Parathyroid adenoma (tissue), 2 donors: ENCODE measurements at regions not wholly inside any gene's neighbourhood (a gene's known extent, or its start where the extent isn't known, plus 50 kb on each side); places are given as distances from the start of the nearest gene placed in this dataset.

ENCODE experiments used
- H2AFZ ChIP-seq: fragments of 300-600 bp; sonication (generic); one replicate; pipeline ENCODE4 v1.7.0; 2017; ENCODE audit warnings: antibody characterized with exemption, mild to moderate bottlenecking
- H3K27ac ChIP-seq: fragments of 300-600 bp; sonication (generic); one replicate; pipeline ENCODE4 v1.7.0; 2017
- H3K27me3 ChIP-seq: fragments of 300-600 bp; sonication (generic); one replicate; pipeline ENCODE4 v1.7.0; 2017; ENCODE audit warnings: low read length; ENCODE audit not compliant: control insufficient read depth, insufficient read depth
- H3K36me3 ChIP-seq: fragments of 300-600 bp; sonication (generic); one replicate; pipeline ENCODE4 v1.7.0; 2017; ENCODE audit warnings: low read length; ENCODE audit not compliant: control insufficient read depth, insufficient read depth
- H3K4me1 ChIP-seq: fragments of 300-600 bp; sonication (generic); one replicate; pipeline ENCODE4 v1.7.0; 2017; ENCODE audit warnings: control low read depth
- H3K4me2 ChIP-seq: fragments of 300-600 bp; sonication (generic); one replicate; pipeline ENCODE4 v1.7.0; 2017; ENCODE audit warnings: low read length
- H3K4me3 ChIP-seq: fragments of 300-600 bp; sonication (generic); one replicate; pipeline ENCODE4 v1.7.0; 2017; ENCODE audit warnings: low read depth, low read length
- H3K79me2 ChIP-seq: fragments of 300-600 bp; sonication (generic); one replicate; pipeline ENCODE4 v1.7.0; 2017; ENCODE audit warnings: control low read depth
- H3K9ac ChIP-seq: fragments of 300-600 bp; sonication (generic); one replicate; pipeline ENCODE4 v1.7.0; 2017; ENCODE audit warnings: mild to moderate bottlenecking
- H3K9me3 ChIP-seq: fragments of 300-600 bp; sonication (generic); one replicate; pipeline ENCODE4 v1.7.0; 2017; ENCODE audit warnings: low read length; ENCODE audit not compliant: control insufficient read depth
- CTCF ChIP-seq: fragments of 300-600 bp; sonication (generic); IDR thresholded peaks from one replicate; pipeline ENCODE4 v1.7.0; 2017; ENCODE audit warnings: antibody characterized with exemption, mild to moderate bottlenecking
- donor health status: primary hyperparathyroidism.

GRCh38 chr4:66591968-66592367, 921.7 kb upstream of the EPHA5 start:
- no peak overlapping the region for H2AFZ ChIP-seq
- no peaks in the 10 kb centered on the region for H3K36me3 ChIP-seq
- no peaks in the 10 kb centered on the region for H3K27me3 ChIP-seq
- H3K79me2 ChIP-seq = no peaks in the 10 kb centered on the region
- no peak for TF ChIP-seq CTCF
- H3K4me3 ChIP-seq = no peak overlapping the region
- H3K9ac ChIP-seq = no peak overlapping the region
- H3K4me2 ChIP-seq = no peak overlapping the region
- H3K27ac ChIP-seq = no peak overlapping the region
- no peaks in the 10 kb centered on the region for H3K9me3 ChIP-seq
- no peaks in the 10 kb centered on the region for H3K4me1 ChIP-seq

GRCh38 chr4:66590488-66591215, 920.4 kb upstream of the EPHA5 start:
- Histone ChIP-seq H3K27ac (no peak overlapping the region), H3K4me1 (no peaks in the 10 kb centered on the region), H3K79me2 (no peaks in the 10 kb centered on the region), H3K36me3 (no peaks in the 10 kb centered on the region), H3K4me3 (no peak overlapping the region), H3K9me3 (no peaks in the 10 kb centered on the region), H3K9ac (no peak overlapping the region), H2AFZ (no peak overlapping the region), H3K27me3 (no peaks in the 10 kb centered on the region), H3K4me2 (no peak overlapping the region)
- no peak for TF ChIP-seq CTCF

- no peak for TF ChIP-seq CTCF
- Histone ChIP-seq H3K36me3 (no peaks in the 10 kb centered on the region), H3K9ac (no peak overlapping the region), H3K4me2 (no peak overlapping the region), H3K4me1 (no peaks in the 10 kb centered on the region), H3K9me3 (no peaks in the 10 kb centered on the region), H3K27me3 (no peaks in the 10 kb centered on the region), H2AFZ (no peak overlapping the region), H3K4me3 (no peak overlapping the region), H3K79me2 (no peaks in the 10 kb centered on the region), H3K27ac (no peak overlapping the region)
Observed at GRCh38 chr4:66589183-66589582, 918.9 kb upstream of the EPHA5 start.

GRCh38 chr4:66585767-66586166, 915.5 kb upstream of the EPHA5 start:
- Histone ChIP-seq H3K36me3 (no peaks in the 10 kb centered on the region), H2AFZ (no peak overlapping the region), H3K9ac (no peak overlapping the region), H3K4me3 (no peak overlapping the region), H3K27ac (no peak overlapping the region), H3K4me2 (no peak overlapping the region), H3K4me1 (no peaks in the 10 kb centered on the region), H3K27me3 (no peaks in the 10 kb centered on the region), H3K79me2 (no peaks in the 10 kb centered on the region), H3K9me3 (no peaks in the 10 kb centered on the region)
- no peak for TF ChIP-seq CTCF

GRCh38 chr4:66577922-66578321, 907.6 kb upstream of the EPHA5 start:
- no peak for TF ChIP-seq CTCF
- H3K9me3 ChIP-seq = no peaks in the 10 kb centered on the region
- H3K4me3 ChIP-seq = no peak overlapping the region
- H3K27ac ChIP-seq = no peak overlapping the region
- H3K27me3 ChIP-seq = no peaks in the 10 kb centered on the region
- no peak overlapping the region for H3K9ac ChIP-seq
- H3K79me2 ChIP-seq = no peaks in the 10 kb centered on the region
- H3K36me3 ChIP-seq = no peaks in the 10 kb centered on the region
- H2AFZ ChIP-seq = no peak overlapping the region
- no peaks in the 10 kb centered on the region for H3K4me1 ChIP-seq
- no peak overlapping the region for H3K4me2 ChIP-seq
